GM19468 (cell line): ENCODE measurements at regions not wholly inside any gene's neighbourhood (a gene's known extent, or its start where the extent isn't known, plus 50 kb on each side); places are given as distances from the start of the nearest gene placed in this dataset.
"Not testable (repeated sequence)": the region's sequence is repeated elsewhere in the genome, so short reads cannot be mapped to it uniquely, and the experiment has no call there.

ENCODE experiments used
- ATAC-seq: cut with Tn5 transposase; IDR thresholded peaks from one replicate; pipeline ENCODE4 v1.9.1; 2021; ENCODE audit warnings: mild to moderate bottlenecking, moderate library complexity, moderate number of reproducible peaks; ENCODE audit not compliant: unreplicated experiment; ENCODE audit errors: extremely low read depth

DNA sequence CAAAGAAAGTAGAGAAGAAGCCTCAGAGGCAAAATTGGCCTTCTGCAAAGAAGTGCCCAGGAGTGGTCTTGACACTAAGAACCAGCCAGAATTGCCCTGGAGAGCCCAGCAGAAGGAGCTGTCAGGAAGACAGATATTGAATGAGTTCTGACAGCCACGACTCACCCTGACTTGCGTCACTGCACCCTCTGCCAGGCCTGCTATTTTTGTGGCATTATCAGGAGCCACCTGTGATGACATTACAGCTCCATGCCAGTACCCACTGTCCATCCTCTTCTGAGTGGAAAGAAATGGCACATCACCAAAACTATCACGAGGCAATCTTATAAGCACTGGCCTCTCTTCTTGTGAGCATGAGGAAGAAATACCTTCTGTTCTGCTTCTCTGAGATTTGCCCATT is 67.7 kb downstream of the SMIM20 start:
- ATAC-seq, result no peak

DNA sequence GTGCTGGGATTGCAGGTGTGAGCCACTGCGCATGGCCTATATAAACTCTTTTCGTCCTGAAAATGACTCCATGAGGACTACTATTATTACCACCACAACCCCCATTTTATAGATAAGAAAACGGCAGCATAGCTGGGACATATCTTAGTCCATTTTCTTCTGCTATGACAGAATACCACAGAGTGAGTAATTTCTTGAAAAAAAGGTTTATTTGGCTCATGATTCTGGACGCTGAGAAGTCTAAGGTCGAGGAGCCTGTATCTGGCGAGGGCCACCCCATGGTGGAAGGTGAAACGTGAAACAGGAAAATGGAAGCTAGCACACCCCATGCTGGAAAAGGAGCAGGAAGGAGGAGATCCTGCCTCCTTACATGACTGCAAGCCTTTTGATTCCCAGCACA is 68.9 kb downstream of the SMIM20 start:
- ATAC-seq, result no peak

DNA sequence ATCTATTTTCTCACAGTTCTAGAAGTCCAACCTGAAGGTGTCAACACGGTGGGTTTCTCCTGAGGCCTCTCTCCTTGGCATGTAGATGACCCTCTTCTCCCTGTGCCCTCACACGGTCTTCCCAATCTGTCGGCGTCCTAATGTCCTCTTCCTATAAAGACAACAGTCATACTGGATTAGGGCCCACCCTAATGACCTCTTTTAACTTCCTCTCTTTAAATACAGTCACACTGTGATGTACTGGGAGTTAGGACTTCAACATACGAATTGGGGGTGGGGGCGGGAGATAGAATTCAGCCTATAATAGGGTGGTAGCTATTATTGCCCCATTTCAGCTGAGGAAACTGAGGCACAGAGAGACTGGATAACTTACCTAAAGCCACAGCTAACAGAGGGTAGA is 70.2 kb downstream of the SMIM20 start:
- ATAC-seq, result no peak

DNA sequence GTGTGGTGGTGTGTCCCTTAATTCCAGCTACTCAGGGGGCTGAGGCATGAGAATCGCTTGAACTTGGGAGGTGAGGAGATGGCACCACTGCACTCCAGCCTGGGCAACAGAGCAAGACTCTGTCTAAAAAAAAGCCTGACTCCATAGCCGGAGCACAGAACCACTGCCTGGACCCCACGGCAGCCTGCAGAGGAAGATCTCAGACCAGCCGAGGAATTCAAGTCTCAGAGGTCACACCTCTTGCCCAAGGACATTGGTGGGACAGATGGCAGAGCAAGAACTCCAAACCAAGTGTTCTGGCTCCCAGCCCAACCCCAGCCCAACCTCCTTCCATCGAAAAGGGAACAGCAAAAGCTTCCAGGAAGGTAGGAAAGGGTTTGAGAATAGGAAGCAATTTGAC is 70.8 kb downstream of the SMIM20 start:
- no peak for ATAC-seq

DNA sequence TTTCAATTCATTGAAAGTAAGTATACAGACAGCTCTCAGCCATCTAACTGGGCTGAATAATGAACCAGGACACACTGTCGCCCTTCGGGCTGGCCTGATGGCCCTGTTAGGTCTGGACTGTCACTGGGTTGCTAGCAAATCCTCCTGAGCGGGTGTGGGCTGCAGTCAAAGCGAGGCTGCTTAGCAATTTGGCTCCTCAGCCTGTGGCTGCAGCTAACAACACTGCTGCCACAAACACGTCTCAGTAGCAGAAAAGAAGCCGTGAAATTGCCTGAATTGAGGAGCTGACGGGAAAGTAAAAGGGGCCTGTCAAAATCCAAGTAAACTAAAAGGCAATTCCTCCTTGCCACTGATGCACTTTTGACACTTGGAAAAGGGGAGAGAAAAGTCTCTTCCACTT is 72.8 kb downstream of the SMIM20 start:
- ATAC-seq, result no peak

DNA sequence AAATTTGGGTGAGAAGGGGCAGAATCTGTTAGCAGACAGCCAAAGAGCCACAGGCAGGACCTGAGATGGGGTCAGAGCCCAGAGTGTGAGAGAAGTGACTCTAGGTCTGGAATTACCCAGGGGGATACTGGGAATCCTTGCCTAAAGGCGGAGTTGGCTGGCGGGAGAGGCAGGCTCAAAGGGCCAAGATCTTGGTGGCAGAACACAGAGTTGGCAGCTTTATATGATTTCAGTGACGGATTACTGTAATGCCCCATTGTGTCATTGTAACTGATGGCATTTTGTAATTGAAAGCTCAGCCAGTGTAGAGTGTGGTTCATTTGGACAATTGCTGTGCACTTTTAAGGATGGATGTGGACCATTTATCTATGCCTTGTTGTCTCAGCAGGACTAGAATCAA is 77.3 kb downstream of the SMIM20 start:
- ATAC-seq, result no peak

DNA sequence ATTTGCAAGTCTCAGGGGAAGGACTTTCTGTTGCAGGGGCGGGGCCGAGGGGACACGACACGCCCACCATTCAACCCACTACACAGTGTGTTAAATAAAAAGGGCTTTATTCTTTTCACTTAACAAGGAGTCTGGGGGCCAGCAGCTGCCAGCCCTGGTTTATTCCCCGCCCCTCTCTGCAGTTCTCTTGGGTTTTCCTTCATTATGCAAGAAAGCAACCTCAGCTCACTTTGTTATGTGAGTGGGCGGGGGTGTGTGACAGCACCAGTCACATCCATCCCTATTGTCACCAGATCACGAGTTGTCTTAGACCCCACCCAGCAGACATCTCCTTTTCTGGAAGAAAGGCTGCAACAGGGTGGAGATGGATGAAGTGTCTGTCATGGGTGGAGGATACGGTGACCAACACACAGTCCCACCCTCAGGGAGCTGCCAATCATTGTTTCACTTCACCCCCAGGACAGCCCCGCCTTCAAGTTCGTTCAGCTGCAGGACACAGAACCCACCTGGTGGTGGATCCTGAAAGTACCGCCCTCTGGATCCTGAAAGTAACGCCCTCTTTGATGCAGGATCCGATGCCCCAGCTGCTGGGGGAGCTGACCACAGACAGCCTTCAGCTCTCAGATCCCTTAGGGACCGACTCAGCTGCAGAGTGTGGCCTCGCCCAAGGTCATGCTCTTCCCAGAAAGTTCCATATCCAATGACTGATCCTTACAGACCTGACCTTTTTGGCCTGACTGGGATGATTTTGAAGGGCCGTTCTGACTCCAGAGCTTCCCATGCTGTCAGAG is 79.6 kb downstream of the SMIM20 start:
- ATAC-seq, result no peak

DNA sequence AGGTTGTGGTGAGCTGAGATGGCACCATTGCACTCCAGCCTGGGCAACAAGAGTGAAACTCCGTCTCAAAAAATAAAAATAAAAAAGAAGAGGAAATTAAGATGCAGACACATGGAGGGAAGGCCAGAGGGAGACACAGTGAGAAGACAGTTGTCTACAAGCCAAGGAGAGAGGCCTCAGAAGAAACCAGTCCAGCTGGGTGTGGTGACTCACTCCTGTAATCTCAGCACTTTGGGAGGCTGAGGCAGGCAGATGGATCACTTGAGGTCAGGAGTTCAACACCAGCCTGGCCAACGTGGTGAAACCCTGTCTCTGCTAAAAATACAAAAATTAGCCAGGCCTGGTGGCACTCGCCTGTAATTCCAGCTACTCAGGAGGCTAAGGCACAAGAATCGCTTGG is 80.6 kb downstream of the SMIM20 start:
- not testable (repeated sequence) for ATAC-seq

DNA sequence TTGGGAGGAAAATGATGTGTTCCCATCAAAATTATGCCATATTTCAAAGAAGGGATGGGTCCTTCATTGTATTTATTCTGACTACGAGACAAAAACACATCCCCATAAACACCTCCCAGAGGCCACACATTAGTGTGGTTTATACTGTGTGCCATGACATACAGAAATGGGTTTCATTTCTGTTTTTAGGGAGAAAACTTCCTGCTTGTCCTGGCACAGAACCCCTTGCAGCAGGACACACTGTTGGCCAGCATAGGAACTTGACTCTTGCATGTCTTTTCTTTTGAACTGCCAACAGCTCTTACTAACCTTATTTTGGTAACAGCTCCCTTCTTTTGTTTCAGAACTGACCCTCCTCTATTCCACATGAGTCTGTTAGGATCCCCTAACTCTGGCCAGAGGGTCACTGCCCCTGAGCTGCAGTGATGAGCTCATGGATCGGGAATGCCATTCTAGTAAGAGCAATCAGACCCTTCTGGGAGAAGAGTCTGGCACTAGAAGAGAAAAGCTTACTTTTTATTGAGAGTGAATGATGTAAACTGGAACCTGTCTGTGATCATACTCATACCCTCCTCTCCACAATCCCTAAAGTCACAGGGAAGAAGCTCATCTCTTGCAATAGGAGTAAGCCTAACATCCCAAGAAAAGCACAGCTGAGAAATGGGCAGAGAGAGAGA is 86.4 kb downstream of the SMIM20 start:
- no peak for ATAC-seq

DNA sequence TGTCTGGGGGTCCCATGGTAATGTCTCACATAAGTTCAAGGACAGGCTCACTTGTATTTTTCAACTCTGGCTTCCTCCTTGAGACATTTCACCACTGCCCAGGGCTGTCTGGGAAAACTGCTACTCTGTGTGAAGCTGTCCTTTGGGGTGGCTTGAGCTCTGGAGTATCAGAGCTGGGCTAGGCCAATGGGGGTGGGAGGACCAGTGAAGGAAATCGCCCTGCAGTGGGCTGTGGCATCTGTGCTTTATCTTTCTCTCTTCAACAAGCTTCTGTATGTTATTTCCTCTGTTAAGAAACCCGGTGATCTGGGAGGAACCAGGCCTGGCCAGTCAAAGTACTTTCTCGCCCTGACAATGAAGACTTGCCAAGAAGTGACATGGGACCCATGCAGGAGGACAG is 87.4 kb downstream of the SMIM20 start:
- no peak for ATAC-seq

DNA sequence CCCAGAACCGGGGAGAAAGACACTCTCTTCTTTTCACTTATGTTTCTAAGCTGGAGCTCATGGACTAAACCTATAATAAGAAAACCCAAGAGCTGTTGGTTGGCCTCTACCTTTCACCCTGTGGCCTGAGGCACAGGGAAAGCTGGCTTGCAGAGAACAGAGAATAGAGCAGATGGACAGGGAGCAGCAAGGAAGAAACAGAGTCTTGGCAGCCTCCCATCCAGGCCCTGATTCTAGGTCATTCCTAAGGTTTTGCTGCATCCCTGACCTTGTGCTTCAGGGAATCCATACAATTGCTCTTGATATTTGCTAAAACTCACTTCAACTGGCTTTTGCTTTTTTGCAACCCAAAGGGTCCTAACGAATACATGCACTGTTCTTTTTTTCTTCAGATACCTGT is 87.8 kb downstream of the SMIM20 start:
- no peak for ATAC-seq

DNA sequence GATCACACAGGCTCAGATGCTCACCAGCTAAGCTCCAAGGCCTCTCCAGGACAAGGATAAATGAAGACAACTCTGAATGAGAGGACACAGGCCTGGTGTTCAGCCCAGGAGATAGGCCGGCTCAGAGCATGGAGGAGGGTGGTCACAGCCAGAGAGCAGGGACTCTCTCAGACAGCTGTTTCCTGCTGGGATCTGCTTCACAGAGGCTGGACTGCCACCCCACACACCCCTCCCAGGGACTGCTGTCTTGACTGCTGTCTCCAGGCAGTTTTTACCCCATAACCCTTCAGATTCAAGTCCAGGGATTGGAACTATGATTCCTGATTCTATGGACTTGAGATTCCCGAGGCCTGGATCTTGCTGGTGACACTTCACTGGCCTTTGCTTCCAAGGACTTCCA is 89.0 kb downstream of the SMIM20 start:
- no peak for ATAC-seq

DNA sequence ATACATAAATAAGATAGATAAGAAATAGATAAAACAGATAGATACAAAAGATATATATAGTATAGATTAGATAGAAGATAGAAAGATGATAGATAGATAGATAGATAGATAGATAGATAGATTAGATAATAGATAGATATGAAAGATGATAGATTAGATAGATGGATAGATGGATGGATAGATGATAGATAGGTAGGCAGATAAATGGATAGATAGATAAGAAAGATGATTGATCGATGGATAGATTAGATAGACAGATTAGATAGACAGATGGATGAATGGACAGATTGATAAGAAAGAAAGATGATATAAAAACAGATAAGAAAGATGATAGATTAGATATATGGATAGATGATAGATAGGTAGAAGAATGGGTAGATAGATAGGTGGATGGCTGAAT is 90.3 kb downstream of the SMIM20 start:
- ATAC-seq, result no peak

DNA sequence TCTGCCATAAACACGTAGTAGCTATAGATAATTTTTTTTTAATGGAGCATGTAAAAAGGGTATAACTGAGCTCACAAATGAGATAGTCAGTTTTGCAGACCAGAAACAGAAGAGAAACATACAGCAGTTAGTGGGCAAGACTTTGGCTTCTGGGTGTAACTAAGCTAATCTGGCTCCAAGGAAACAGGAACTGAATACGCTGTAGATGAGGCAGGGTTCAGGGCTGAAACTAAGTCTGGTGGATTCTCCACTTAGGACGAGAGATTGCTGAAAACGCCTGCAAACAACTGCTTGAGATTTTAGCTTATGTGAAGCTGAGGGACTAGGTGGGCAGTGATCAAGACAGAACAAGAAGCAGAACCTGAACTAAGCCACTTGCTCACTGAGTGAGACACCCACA is 91.7 kb downstream of the SMIM20 start:
- no peak for ATAC-seq

DNA sequence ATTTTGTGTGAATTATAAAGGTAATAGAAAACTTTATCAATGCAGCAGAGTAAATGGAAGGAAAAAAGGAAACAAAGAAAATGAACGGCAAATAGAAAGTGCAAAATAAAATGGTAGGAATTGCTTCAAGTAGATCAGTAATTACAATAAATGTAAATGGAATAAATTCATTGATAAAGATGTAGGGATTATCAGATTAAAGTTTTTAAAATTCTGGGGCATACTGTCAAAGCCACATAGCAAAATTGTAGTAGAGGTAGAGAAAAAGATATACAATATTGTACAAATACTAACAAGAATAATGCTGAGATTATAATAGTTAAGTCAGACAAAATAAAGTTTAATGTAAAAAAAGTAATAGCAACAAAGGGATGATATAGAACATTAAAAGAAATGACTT is 94.7 kb downstream of the SMIM20 start:
- no peak for ATAC-seq

DNA sequence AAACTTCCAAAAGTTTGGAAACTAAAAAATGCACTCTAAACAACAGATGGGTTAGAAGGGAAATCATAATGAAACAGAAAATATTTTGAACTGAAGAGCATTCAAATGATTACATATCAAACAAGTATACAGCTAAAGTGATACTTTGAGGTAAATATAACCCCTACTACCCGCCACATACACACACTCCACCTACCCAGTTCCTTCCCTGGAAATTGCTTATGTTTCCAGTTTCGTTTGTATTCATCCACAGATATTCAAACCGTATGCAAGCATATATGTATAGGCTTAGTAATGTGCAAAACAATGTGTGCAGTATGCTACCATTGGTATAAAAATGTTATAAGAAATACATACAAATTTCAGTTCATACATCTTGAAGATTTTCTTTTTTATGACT is 95.5 kb downstream of the SMIM20 start:
- ATAC-seq, result no peak

DNA sequence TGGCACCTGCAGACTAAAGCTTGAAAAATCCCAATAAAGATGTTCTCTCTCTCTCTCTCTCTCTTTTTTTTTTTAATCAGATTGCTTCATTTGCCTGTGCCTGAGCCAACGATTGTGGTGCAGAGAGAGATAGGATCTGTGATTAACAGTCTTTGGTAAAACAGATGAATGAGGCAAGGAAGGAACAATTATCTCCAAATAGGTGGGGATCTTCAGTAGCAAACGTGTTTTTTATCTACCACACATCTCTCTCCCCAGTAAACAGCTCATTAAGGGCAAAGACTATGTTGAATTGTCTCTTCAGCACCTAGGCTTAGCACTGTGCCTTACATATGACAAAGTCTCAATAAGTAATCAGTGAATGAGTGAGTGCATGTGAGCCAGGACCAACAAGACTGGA is 96.3 kb downstream of the SMIM20 start:
- ATAC-seq, result no peak

DNA sequence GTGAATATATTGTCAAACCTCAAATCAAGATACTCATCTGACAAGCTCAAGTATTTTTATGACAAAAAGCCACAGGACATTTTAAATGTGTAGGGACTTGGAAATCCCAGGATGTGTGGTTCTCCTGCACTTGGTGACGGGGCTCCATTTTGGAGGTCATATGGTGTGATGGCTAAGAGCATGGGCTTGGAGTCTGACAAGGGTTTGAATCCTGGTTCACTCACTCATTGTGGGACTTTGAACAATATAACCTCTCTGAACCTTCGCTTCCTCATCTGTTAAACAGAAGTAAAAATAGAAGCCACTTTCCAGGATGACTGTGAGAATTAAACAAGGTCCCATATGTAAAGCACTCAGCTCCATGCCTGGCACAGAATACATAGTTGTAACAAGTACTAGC is 99.6 kb downstream of the SMIM20 start:
- no peak for ATAC-seq

DNA sequence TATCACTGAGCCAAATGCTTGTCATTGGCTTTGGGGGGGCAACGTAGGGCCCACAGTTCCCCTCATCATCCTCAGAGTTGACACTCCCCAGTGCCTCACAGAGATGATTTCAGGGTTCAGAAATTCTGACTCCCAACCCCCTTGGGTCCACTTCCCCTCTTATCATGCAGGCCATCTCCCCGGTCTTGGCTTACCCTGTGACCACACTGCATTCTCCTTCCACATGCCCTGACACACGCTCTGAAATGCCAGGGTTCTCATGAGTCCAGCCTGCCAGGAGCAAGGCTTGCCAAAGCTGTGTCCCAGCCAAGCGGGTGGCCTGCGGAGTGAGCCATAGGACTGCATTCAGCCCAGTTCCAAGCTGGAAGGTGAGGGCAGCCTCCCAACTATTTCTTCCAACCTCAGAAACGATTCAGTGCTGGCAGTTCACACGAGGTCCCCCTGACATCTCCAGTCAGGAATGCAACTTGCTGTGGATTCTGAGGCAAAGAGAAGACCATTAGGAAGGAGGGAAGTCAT is 101.2 kb downstream of the SMIM20 start:
- ATAC-seq, result no peak

DNA sequence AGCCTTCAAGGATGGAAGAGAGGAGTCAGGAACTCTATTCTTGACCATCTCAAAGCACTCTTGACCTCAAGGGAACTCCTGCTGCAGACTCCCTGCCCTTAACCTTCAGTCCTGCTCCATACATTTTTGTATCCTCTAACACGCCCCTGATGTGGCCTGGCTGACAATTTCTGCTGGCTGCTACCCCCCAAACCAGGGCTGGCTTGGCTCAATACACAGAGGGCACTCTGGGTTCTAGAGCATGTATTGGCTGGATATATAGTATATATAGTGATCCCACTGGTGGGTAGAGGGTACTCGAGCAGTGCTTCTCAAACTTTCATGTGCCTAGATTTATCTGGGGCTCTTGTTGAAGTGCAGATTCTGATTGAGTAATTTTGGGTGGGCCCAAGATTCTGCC is 101.9 kb downstream of the SMIM20 start:
- ATAC-seq, result no peak

DNA sequence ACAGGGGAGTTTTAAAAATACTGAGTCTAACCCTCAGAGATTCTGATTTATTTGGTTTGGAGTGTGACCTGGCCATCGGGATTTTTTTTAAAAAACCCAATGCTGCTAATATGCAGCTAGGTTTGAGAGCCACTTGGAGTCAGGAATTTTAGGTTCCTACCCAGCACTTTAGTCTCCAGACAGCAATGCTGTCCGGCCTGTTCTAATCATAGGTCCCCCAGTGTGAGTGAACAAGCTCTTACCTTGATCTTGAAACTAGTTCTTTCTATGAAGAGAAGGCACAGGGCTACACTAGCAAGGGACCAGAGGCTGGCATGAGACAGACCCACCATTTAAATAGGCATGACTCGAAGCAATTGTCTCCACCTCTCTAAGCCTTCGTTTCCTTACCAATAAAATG is 103.5 kb downstream of the SMIM20 start:
- no peak for ATAC-seq
